OCI-LY7 (cell line): ENCODE measurements at regions not wholly inside any gene's neighbourhood (a gene's known extent, or its start where the extent isn't known, plus 50 kb on each side); places are given as distances from the start of the nearest gene placed in this dataset.

Experiments used
- BruUV-seq: library from RNA; stranded (reverse); fragments of 400-500 nt; replicated peaks from 2 replicates; lab custom pipeline; 2021; lab: Mats Ljungman, UMichigan
- CTCF ChIA-PET: fragments of 300-600 bp; sonication (Branson Sonifier 250); formaldehyde crosslinking; loops from one replicate; lab custom pipeline; 2022; ENCODE audit warnings: antibody characterized with exemption; ENCODE audit not compliant: unreplicated experiment; lab: Charles Lee
- POLR2A ChIA-PET: fragments of 300-600 bp; sonication (Branson Sonifier 250); formaldehyde crosslinking; loops from one replicate; lab custom pipeline; 2022; ENCODE audit warnings: antibody characterized with exemption; lab: Charles Lee
- DNase-seq: peaks from one replicate; pipeline ENCODE4 v3.0.0-alpha.2; 2015; ENCODE audit warnings: low spot score
- H2AFZ ChIP-seq: fragments of 200-600 bp; sonication (generic), shearing (Covaris generic); 2 replicates; pipeline ENCODE4 v1.6.1; 2014; ENCODE audit warnings: mild to moderate bottlenecking, antibody characterized with exemption, low read length, moderate library complexity
- H3K27ac ChIP-seq: fragments of 200-600 bp; sonication (generic); 2 replicates; pipeline ENCODE4 v1.5.1; 2014; ENCODE audit warnings: mixed run types, low read depth, mild to moderate bottlenecking, moderate library complexity, low read length, inconsistent platforms; ENCODE audit not compliant: poor library complexity, severe bottlenecking
- H3K36me3 ChIP-seq: fragments of 200-600 bp; sonication (generic); 2 replicates; pipeline ENCODE4 v1.6.1; 2014; ENCODE audit warnings: mild to moderate bottlenecking, antibody characterized with exemption, low read length, moderate library complexity, mixed read lengths; ENCODE audit not compliant: insufficient read depth
- H3K4me1 ChIP-seq: fragments of 200-600 bp; sonication (generic); 2 replicates; pipeline ENCODE4 v1.5.1; 2014; ENCODE audit warnings: mild to moderate bottlenecking, low read length; ENCODE audit not compliant: insufficient read depth, poor library complexity, severe bottlenecking
- H3K4me2 ChIP-seq: fragments of 200-600 bp; sonication (generic); 2 replicates; pipeline ENCODE4 v1.6.1; 2014; ENCODE audit warnings: mild to moderate bottlenecking, low read length
- H3K4me3 ChIP-seq: fragments of 200-600 bp; sonication (generic); 2 replicates; pipeline ENCODE4 v1.5.1; 2014; ENCODE audit warnings: mild to moderate bottlenecking, low read depth, low read length; ENCODE audit not compliant: poor library complexity, severe bottlenecking
- H3K79me2 ChIP-seq: fragments of 200-600 bp; sonication (generic); 2 replicates; pipeline ENCODE4 v1.6.1; 2016; ENCODE audit warnings: low read depth, mild to moderate bottlenecking, low read length, moderate library complexity, mixed read lengths; ENCODE audit not compliant: insufficient read depth
- H3K9me2 ChIP-seq: fragments of 200-600 bp; sonication (generic); 2 replicates; pipeline ENCODE4 v1.6.1; 2016; ENCODE audit warnings: mild to moderate bottlenecking, low read length, mixed read lengths; ENCODE audit not compliant: insufficient read depth
- H3K9me3 ChIP-seq: fragments of 200-600 bp; sonication (generic); 2 replicates; pipeline ENCODE4 v1.6.1; 2014; ENCODE audit warnings: mild to moderate bottlenecking, mixed run types, low read length, mixed read lengths
- H4K20me1 ChIP-seq: fragments of 200-600 bp; sonication (generic); 2 replicates; pipeline ENCODE4 v1.6.1; 2014; ENCODE audit warnings: mild to moderate bottlenecking, antibody characterized with exemption, low read length, moderate library complexity, mixed read lengths; ENCODE audit not compliant: insufficient read depth
- CTCF ChIP-seq: fragments of 200-600 bp; sonication (generic); conservative IDR thresholded peaks from 2 replicates; pipeline ENCODE4 v1.5.1; 2014; ENCODE audit warnings: mild to moderate bottlenecking, antibody characterized with exemption, low read length, moderate library complexity, mixed read lengths
- EZH2phosphoT487 ChIP-seq: fragments of 200-600 bp; sonication (generic); IDR thresholded peaks from 2 replicates; pipeline ENCODE4 v1.6.1; 2018; ENCODE audit warnings: low read depth, borderline replicate concordance, mild to moderate bottlenecking, mixed run types, antibody characterized with exemption, low read length, moderate library complexity, mixed read lengths
- intact Hi-C: fragments of 100-400 bp; cut with micrococcal nuclease; formaldehyde crosslinking; loops from one replicate; pipeline ENCODE4 v1.10.0; 2022; ENCODE audit not compliant: unreplicated experiment

- Histone ChIP-seq H3K9me2 (no peaks in the 10 kb centered on the region), H3K27ac (no peak overlapping the region), H3K36me3 (no peaks in the 10 kb centered on the region), H4K20me1 (no peaks in the 10 kb centered on the region), H3K4me2 (no peak overlapping the region), H3K79me2 (no peaks in the 10 kb centered on the region), H3K4me1 (no peaks in the 10 kb centered on the region), H2AFZ (no peak overlapping the region), H3K9me3 (no peaks in the 10 kb centered on the region), H3K4me3 (no peak overlapping the region)
- ChIA-PET POLR2A (no interaction called here), CTCF (no interaction called here)
- BruUV-seq = no TSS peak
- no peak for TF ChIP-seq CTCF
- no peak for TF ChIP-seq EZH2phosphoT487
- DNase-seq = no peak
- intact Hi-C loops = no loop called here
Measured at GRCh38 chr16:86045591-86045971, 146.6 kb downstream of the IRF8 start.

DNA sequence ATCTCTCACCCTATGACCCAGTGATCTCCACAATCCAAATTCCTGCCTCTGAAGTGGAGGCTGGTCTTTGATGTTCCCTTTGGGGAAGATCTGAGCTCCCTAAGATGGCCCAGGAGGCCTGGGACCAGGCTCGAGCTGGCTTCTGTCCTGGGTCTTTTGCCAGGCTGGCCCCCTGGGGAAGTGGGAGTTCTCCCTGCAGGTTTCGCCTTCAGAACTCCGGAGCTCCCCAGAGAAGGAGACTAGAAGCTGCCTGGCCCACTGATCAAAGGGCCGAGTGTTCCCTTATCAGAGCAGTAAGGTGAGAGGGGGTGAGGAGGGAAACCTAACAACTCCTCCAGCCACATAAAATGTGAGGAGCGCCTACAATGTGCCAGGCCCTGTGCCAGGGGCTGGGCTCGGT is 147.1 kb downstream of the IRF8 start:
- Histone ChIP-seq H3K4me2 (no peak overlapping the region), H3K4me3 (no peak overlapping the region), H3K36me3 (no peaks in the 10 kb centered on the region), H2AFZ (no peak overlapping the region), H3K9me3 (no peaks in the 10 kb centered on the region), H3K9me2 (no peaks in the 10 kb centered on the region), H3K79me2 (no peaks in the 10 kb centered on the region), H3K27ac (no peak overlapping the region), H4K20me1 (no peaks in the 10 kb centered on the region), H3K4me1 (no peaks in the 10 kb centered on the region)
- CTCF ChIA-PET = no interaction called here
- POLR2A ChIA-PET = no interaction called here
- TF ChIP-seq CTCF (no peak), EZH2phosphoT487 (no peak)
- no TSS peak for BruUV-seq
- no peak for DNase-seq
- intact Hi-C loops = no loop called here

GRCh38 chr16:86046667-86047270 is 147.8 kb downstream of the IRF8 start:
- POLR2A ChIA-PET = no interaction called here
- Histone ChIP-seq H4K20me1 (no peaks in the 10 kb centered on the region), H3K9me3 (no peaks in the 10 kb centered on the region), H3K4me2 (no peak overlapping the region), H2AFZ (no peak overlapping the region), H3K4me1 (no peaks in the 10 kb centered on the region), H3K4me3 (no peak overlapping the region), H3K27ac (no peak overlapping the region), H3K36me3 (no peaks in the 10 kb centered on the region), H3K79me2 (no peaks in the 10 kb centered on the region), H3K9me2 (no peaks in the 10 kb centered on the region)
- BruUV-seq = no TSS peak
- TF ChIP-seq CTCF (no peak), EZH2phosphoT487 (no peak)
- no peak for DNase-seq
- CTCF ChIA-PET = no interaction called here
- intact Hi-C loops = no loop called here
